Neuron (in vitro differentiated cells): ENCODE measurements at regions not wholly inside any gene's neighbourhood (a gene's known extent, or its start where the extent isn't known, plus 50 kb on each side); places are given as distances from the start of the nearest gene placed in this dataset.

Source experiments
- H2AFZ ChIP-seq: one replicate; pipeline ENCODE4 v1.6.1; 2013; ENCODE audit warnings: low read depth, mild to moderate bottlenecking, inconsistent platforms, low read length, moderate library complexity
- H3K27me3 ChIP-seq: one replicate; pipeline ENCODE4 v1.6.1; 2013; ENCODE audit warnings: low read length; ENCODE audit not compliant: insufficient read depth
- H3K36me3 ChIP-seq: one replicate; pipeline ENCODE4 v1.6.1; 2013; ENCODE audit warnings: low read length; ENCODE audit not compliant: insufficient read depth
- H3K4me1 ChIP-seq: one replicate; pipeline ENCODE4 v1.6.1; 2013; ENCODE audit warnings: low read length; ENCODE audit not compliant: insufficient read depth
- H3K4me3 ChIP-seq: 2 replicates; pipeline ENCODE4 v1.5.1; 2013; ENCODE audit warnings: mild to moderate bottlenecking, low read length, moderate library complexity
- H3K9me3 ChIP-seq: one replicate; pipeline ENCODE4 v1.6.1; 2013; ENCODE audit warnings: low read length

DNA sequence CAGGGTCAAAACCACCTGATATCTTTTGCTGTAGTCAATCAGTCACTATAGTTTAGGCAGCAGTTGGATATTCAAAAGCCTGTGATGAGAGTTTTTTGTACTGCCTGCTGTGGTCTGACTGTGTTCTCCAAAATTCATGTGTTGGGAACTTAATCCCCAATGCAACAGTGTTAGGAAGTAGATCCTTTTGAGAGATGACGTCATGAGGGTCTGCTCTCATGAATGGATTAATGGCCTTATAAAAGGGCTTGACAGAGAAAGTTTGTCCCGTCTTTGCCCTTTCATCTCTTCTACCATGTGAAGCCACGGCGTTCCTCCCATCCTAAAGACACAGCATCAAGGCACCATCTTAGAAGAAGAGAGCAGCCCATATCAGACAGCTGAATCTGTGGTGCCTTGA is 50.8 kb upstream of the PDE3A start:
- Histone ChIP-seq H3K27me3 (no peaks in the 10 kb centered on the region), H3K9me3 (no peaks in the 10 kb centered on the region), H3K4me1 (no peaks in the 10 kb centered on the region)

More for the DNA sequence above, 50.8 kb upstream of the PDE3A start:
- Histone ChIP-seq H2AFZ (no peak overlapping the region), H3K36me3 (no peaks in the 10 kb centered on the region), H3K4me3 (no peak overlapping the region)
